A172 (cell line): ENCODE measurements at regions not wholly inside any gene's neighbourhood (a gene's known extent, or its start where the extent isn't known, plus 50 kb on each side); places are given as distances from the start of the nearest gene placed in this dataset.
"Not testable (repeated sequence)": the region's sequence is repeated elsewhere in the genome, so short reads cannot be mapped to it uniquely, and the experiment has no call there.

Source experiments
- DNase-seq: peaks from one replicate; pipeline ENCODE4 v3.0.0-alpha.2; 2015; ENCODE audit warnings: low spot score

DNA sequence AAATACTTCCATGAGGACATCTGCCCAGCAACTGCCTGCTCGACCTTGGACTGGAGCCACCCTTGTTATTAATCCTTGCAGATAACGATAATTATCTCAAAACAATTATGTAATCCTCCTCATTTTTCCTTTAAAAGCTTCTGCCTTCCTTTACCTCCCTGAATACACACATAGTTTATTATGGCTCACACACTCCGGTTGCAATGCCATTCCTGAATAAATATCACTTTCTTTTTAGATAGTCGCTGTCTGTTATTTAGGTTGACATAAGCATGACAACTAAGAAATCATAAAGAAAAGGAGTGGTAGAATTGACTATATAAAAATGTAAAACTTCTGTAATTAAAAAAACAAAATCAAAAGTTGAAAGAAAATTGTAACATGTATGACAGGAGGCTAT lies 64.8 kb downstream of the B4GALT7 start:
- DNase-seq: not testable (repeated sequence)

DNA sequence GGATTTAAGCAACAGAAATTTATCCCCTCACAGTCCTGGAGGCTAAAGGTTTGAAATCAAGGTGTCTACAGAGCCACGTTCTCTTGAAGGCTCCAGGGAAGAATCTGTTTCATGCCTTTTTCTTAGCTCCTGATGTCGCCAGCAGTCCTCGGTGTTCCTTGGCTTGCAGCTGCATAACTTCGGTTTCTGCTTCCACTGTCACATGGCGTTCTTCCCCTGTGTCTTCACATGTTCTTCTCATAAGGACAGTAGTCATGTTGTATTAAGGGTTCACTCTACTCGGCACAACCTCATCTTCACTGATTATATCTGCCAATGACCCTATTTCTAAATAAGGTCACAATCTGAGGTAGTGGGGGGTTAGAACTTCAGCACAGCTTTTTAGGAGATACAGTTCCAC lies 65.2 kb downstream of the B4GALT7 start:
- DNase-seq: not testable (repeated sequence)

DNA sequence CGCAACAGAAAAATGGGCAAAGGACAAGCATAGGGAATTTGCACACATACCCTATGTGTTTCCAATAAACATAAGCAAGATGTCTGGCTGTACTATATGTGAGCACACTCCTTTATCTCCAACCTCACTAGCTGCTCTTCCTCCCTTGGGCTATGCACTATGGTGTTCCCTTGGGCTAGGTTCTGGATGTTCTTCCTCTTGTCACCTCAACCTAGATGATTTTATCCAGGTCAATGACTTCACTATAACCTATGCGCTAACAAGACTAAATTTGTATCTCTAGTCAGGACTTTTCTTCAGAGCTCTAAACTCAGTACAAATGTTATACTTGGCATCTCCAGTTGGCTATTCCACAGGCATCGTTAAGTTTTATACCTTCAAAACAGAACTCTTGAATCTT lies 66.0 kb downstream of the B4GALT7 start:
- DNase-seq: not testable (repeated sequence)

DNA sequence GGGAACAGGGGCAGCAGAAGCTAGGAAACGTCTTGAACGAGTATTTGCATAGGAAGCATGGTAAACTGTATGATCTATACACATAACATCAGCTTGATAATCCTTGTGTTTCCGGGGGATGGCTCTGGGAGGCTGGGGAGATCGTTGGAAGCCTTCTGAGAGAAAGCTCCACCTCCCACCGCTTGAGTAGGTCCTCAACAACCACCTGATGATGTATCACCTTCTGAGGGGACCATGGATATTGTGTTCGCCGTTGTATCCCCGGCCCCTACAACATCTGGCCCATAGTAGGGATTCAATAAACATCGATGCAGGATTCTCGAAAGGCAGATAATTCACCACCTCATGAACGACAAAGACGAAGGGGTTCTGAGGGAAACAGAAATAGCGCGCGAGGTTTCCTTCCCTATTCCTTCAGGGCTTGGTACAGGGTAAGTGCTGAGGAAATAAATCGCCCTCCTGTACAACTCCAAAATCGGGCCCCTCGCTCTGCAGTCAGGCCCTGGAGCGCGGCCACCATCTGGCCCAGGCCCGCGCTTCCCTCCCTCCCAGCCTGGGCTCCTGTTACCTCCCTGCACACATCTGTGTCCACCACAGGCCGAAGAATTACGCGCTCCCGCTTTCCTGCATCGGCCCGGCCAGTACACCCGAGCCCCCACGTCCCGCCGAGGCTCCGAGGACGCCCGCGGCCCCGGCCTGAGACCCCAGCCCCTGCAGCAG lies 71.3 kb downstream of the B4GALT7 start:
- not testable (repeated sequence) for DNase-seq

DNA sequence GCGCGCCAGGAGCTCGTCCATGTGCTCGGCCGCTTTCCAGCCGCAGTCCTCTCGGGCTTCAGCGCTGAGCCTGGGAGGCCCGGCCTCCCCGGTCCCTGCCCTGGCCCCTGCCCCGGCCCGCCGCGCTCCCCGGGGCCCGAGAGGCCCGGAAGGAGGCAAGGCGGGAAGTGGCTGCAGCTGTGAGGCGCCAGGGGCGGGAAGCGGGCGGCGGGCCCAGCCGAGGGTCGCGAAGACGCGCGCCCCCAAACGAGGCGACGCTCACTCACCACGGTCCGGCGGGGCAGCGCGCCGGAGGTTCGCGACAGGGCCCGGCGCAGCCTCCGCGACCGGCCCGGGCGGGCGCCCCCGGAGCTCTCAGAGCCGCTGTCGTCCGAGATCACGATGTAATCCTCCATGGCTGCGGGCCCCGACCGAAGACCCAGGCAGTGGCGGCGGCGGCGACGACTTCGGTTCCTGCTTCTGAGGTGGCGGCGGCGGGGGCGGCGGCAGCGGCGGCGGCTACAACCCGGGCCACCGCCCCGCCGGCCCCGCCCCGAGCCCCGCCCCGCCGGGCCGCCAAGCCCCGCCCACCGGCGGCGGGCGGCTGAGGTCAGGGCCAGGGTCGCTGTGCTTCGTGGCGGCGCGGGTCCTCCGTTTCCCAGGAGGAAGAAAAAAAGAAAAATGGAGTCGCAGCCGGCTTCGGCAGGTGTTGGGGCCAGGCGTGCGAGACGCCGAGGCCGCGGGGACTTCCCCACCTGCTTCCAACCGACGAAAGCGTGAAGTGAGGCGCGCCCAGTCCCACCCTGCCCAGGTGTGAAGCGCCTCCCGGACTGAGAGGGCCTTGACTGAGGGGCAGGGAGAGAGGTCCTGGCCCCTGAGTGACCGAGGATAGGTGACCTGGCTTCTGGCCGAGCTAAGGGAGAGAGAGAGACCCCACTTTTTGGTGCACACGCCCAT lies 72.1 kb downstream of the B4GALT7 start:
- DNase-seq: peak; percentile 8
